IMR-90 (cell line): ENCODE measurements at regions not wholly inside any gene's neighbourhood (a gene's known extent, or its start where the extent isn't known, plus 50 kb on each side); places are given as distances from the start of the nearest gene placed in this dataset.

Source experiments
- ATAC-seq: fragments of 200-7000 bp; cut with Tn5 transposase; 2 replicates; pipeline ENCODE4 v1.9.1; 2020; ENCODE audit warnings: low read depth, mild to moderate bottlenecking, moderate library complexity
- BruUV-seq: library from RNA; stranded (reverse); fragments of 400-500 nt; replicated peaks from 2 replicates; lab custom pipeline; 2021; lab: Mats Ljungman, UMichigan
- CTCF ChIA-PET: fragments of 300-600 bp; formaldehyde crosslinking; extraction: SDS; loops from one replicate; lab custom pipeline; 2021; ENCODE audit warnings: antibody characterized with exemption; lab: Yijun Ruan, JAX
- POLR2A ChIA-PET: fragments of 300-600 bp; sonication (Branson Sonifier 250); formaldehyde crosslinking; loops from one replicate; lab custom pipeline; 2022; ENCODE audit warnings: antibody characterized with exemption; ENCODE audit not compliant: unreplicated experiment; lab: Charles Lee
- DNase-seq: peaks from one replicate; pipeline ENCODE4 v3.0.0; 2013
- H2AFZ ChIP-seq: replicated peaks from 2 replicates; pipeline ENCODE3; 2013; ENCODE audit warnings: low read length, mild to moderate bottlenecking; ENCODE audit not compliant: poor library complexity
- H2AK5ac ChIP-seq: 2 replicates; pipeline ENCODE4 v1.6.1; 2013; ENCODE audit warnings: low read depth, low read length, inconsistent platforms
- H2AK9ac ChIP-seq: replicated peaks from 2 replicates; pipeline ENCODE3; 2013; ENCODE audit warnings: mild to moderate bottlenecking, low read depth, low read length, moderate library complexity; ENCODE audit not compliant: poor library complexity
- H2BK120ac ChIP-seq: 2 replicates; pipeline ENCODE4 v1.6.1; 2013; ENCODE audit warnings: low read depth, low read length, inconsistent platforms
- H2BK15ac ChIP-seq: 3 replicates; pipeline ENCODE4 v1.6.1; 2013; ENCODE audit warnings: low read depth, low read length, inconsistent platforms
- H2BK20ac ChIP-seq: 2 replicates; pipeline ENCODE4 v1.6.1; 2013; ENCODE audit warnings: low read depth, mild to moderate bottlenecking, inconsistent platforms, low read length, moderate library complexity
- H2BK5ac ChIP-seq: 2 replicates; pipeline ENCODE4 v1.6.1; 2013; ENCODE audit warnings: mild to moderate bottlenecking, low read depth, low read length, inconsistent platforms; ENCODE audit not compliant: poor library complexity, severe bottlenecking
- H3K14ac ChIP-seq: replicated peaks from 2 replicates; pipeline ENCODE4 v1.6.1; 2013; ENCODE audit warnings: low read depth, low read length, inconsistent platforms
- H3K18ac ChIP-seq: 2 replicates; pipeline ENCODE4 v1.6.1; 2013; ENCODE audit warnings: low read depth, low read length, control low read depth
- H3K23ac ChIP-seq: 2 replicates; pipeline ENCODE4 v1.6.1; 2013; ENCODE audit warnings: low read depth, low read length, inconsistent platforms
- H3K27ac ChIP-seq: 2 replicates; pipeline ENCODE4 v1.5.1; 2013; ENCODE audit warnings: mild to moderate bottlenecking, control low read depth, low read length; ENCODE audit not compliant: insufficient read depth
- H3K27me3 ChIP-seq: 2 replicates; pipeline ENCODE4 v1.6.1; 2013; ENCODE audit warnings: low read length; ENCODE audit not compliant: control insufficient read depth, insufficient read depth
- H3K36me3 ChIP-seq: 2 replicates; pipeline ENCODE4 v1.6.1; 2013; ENCODE audit warnings: low read length, mixed read lengths; ENCODE audit not compliant: control insufficient read depth, insufficient read depth
- H3K4ac ChIP-seq: 2 replicates; pipeline ENCODE4 v1.6.1; 2013; ENCODE audit warnings: low read depth, low read length, inconsistent platforms
- H3K4me1 ChIP-seq: 2 replicates; pipeline ENCODE4 v1.6.1; 2013; ENCODE audit warnings: low read length, mixed read lengths; ENCODE audit not compliant: control insufficient read depth, insufficient read depth
- H3K4me2 ChIP-seq: 2 replicates; pipeline ENCODE4 v1.6.1; 2013; ENCODE audit warnings: low read depth, mild to moderate bottlenecking, control low read depth, low read length, moderate library complexity
- H3K4me3 ChIP-seq: 2 replicates; pipeline ENCODE4 v1.5.1; 2013; ENCODE audit warnings: low read depth, mild to moderate bottlenecking, control low read depth, low read length, moderate library complexity; ENCODE audit not compliant: insufficient read depth
- H3K56ac ChIP-seq: 2 replicates; pipeline ENCODE4 v1.6.1; 2013; ENCODE audit warnings: low read length, inconsistent platforms; ENCODE audit not compliant: insufficient read depth; ENCODE audit errors: extremely low read depth
- H3K79me1 ChIP-seq, 2 experiments: 2 replicates each; pipeline ENCODE4 v1.6.1; 2013; ENCODE audit warnings: low read length in 2 of 2, inconsistent platforms in 1 of 2, low read depth in 1 of 2
- H3K9ac ChIP-seq: 2 replicates; pipeline ENCODE4 v1.6.1; 2013; ENCODE audit warnings: low read depth, low read length, control low read depth
- H3K9me1 ChIP-seq: 2 replicates; pipeline ENCODE4 v1.6.1; 2013; ENCODE audit warnings: low read length, inconsistent platforms; ENCODE audit not compliant: insufficient read depth
- H3K9me3 ChIP-seq: 2 replicates; pipeline ENCODE4 v1.6.1; 2013; ENCODE audit warnings: low read length; ENCODE audit not compliant: control insufficient read depth, insufficient read depth
- H4K20me1 ChIP-seq: 2 replicates; pipeline ENCODE4 v1.6.1; 2013; ENCODE audit warnings: low read length, inconsistent platforms; ENCODE audit not compliant: insufficient read depth
- H4K5ac ChIP-seq: 2 replicates; pipeline ENCODE4 v1.6.1; 2013; ENCODE audit warnings: mild to moderate bottlenecking, low read depth, low read length, control low read depth
- H4K8ac ChIP-seq, 2 experiments: 2 replicates each; pipeline ENCODE4 v1.6.1; 2013; ENCODE audit warnings: low read depth in 2 of 2, low read length in 2 of 2, control low read depth in 1 of 2, inconsistent platforms in 1 of 2
- H4K91ac ChIP-seq: 2 replicates; pipeline ENCODE4 v1.6.1; 2013; ENCODE audit warnings: low read depth, low read length, inconsistent platforms; ENCODE audit not compliant: insufficient read depth
- BHLHE40 ChIP-seq: fragments of 150-350 bp; IDR thresholded peaks from 2 replicates; pipeline ENCODE4 v1.6.1; 2016; ENCODE audit warnings: mild to moderate bottlenecking, low read depth, low read length
- MAFK ChIP-seq: IDR thresholded peaks from 2 replicates; pipeline ENCODE4 v1.6.1; 2012; ENCODE audit warnings: low read depth, low read length, improper control_type of control experiment
- WGBS, 2 experiments: methylation state at CpG; one replicate each; pipeline versions ENCODE4 v1.1.5 to v1.1.7; 2013; ENCODE audit warnings: missing lambda C conversion rate in 2 of 2; ENCODE audit not compliant: insufficient read length in 1 of 2; ENCODE audit errors: extremely low coverage in 2 of 2; 5-methylcytosine and 5-hydroxymethylcytosine counted together
- dilution Hi-C: fragments of 300-500 bp; cut with HindIII; formaldehyde crosslinking; loops from one replicate; pipeline ENCODE4 v1.14.3; 2018; ENCODE audit warnings: low sequenced_read_pairs; ENCODE audit not compliant: unreplicated experiment
- in situ Hi-C: fragments of 300-500 bp; cut with MboI; formaldehyde crosslinking; loops from 3 replicates; pipeline ENCODE4 v1.14.3; 2019; ENCODE audit warnings: low sequenced_read_pairs, inconsistent platforms, mixed read lengths
- intact Hi-C: fragments of 100-400 bp; cut with micrococcal nuclease; formaldehyde crosslinking; loops from 2 replicates; pipeline ENCODE4 v1.10.0; 2022

DNA sequence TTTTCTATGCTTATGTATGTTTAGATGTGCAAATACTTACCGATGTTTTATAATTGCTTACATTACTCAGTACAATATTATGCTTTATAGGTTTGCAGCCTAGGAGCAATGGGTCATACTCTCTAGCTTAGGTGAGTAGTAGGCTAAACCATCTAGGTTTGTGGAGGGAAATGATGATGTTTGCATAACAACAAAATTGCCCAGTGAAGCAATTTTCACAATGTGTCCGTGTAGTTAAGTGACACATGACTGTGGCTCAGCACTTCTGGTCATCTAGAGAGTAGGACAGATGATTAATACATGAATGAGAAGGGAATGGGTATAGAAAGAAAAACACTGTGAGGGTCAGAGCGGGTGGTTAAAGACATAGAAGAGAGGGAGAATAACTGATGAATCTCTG lies 2116.2 kb upstream of the PIK3C3 start:
- ATAC-seq (no peak), DNase-seq (no peak)
- TF ChIP-seq MAFK (0 out of 2 replicates have a peak, but pooled peaks have one; percentile 26), BHLHE40 (no peak)
- Histone ChIP-seq H3K27ac (no peak overlapping the region), H2BK5ac (no peak overlapping the region), H3K9ac (no peak overlapping the region), H3K4me1 (no peaks in the 10 kb centered on the region), H4K20me1 (no peaks in the 10 kb centered on the region), H4K5ac (no peak overlapping the region), H2BK20ac (no peak overlapping the region), H4K8ac (no peak overlapping the region), H3K9me3 (no peaks in the 10 kb centered on the region; the same call in 1 of the 2 replicates), H2BK15ac (no peak overlapping the region), H3K9me1 (no peaks in the 10 kb centered on the region; the same call in 1 of the 2 replicates), H3K79me1 (no peaks in the 10 kb centered on the region), H3K14ac (no peak overlapping the region), H3K4ac (no peak overlapping the region), H3K36me3 (no peaks in the 10 kb centered on the region), H4K91ac (no peak overlapping the region), H3K56ac (no peak overlapping the region), H2AK5ac (no peak overlapping the region), H2AFZ (no peak overlapping the region), H3K4me2 (no peak overlapping the region), H3K23ac (no peak overlapping the region), H3K27me3 (peaks cover 4% of the 10 kb centered on the region), H2BK120ac (no peak overlapping the region), H2AK9ac (no peak overlapping the region), H3K4me3 (no peak overlapping the region), H3K18ac (no peak overlapping the region)
- no TSS peak for BruUV-seq
- intact Hi-C loops, result no loop called here
- dilution Hi-C loops, result no loop called here
- ChIA-PET POLR2A (no interaction called here), CTCF (interaction anchor here (0.6 kb wide), 1 partner anchor 153 kb away, joined by 3 read pairs; no protein-coding TSS in a partner anchor)
- in situ Hi-C loops, result no loop called here
- 100% methylated on average over 2 of the region's 3 CpGs; no CpG with 5 or more reads in 1 of the 2 experiments for WGBS, 2 experiments
